HepG2 (cell line): ENCODE measurements at regions not wholly inside any gene's neighbourhood (a gene's known extent, or its start where the extent isn't known, plus 50 kb on each side); places are given as distances from the start of the nearest gene placed in this dataset.

Experiments used
- MTF1 ChIP-seq: sonication (generic); formaldehyde crosslinking; IDR thresholded peaks from 2 replicates; pipeline ENCODE4 v1.5.0; 2020; ENCODE audit warnings: missing genetic modification reagents
- PLRG1 ChIP-seq: fragments of 450-650 bp; conservative IDR thresholded peaks from 2 replicates; pipeline ENCODE4 v1.6.1; 2016
- ZBTB7B ChIP-seq: sonication (generic); formaldehyde crosslinking; IDR thresholded peaks from 2 replicates; pipeline ENCODE4 v1.4.0; 2020; ENCODE audit warnings: missing genetic modification reagents
- TF ChIP-seq, protein P1 (sequence below): IDR thresholded peaks from 2 replicates; pipeline ENCODE4 v1.6.1; 2016; ENCODE audit warnings: low read depth, missing genetic modification reagents, missing compliant biosample characterization
- TF ChIP-seq, protein P2 (sequence below): sonication (generic); formaldehyde crosslinking; IDR thresholded peaks from 2 replicates; pipeline ENCODE4 v1.4.0; 2020; ENCODE audit warnings: missing genetic modification reagents
- TF ChIP-seq, protein P3 (sequence below): sonication (generic); formaldehyde crosslinking; IDR thresholded peaks from 2 replicates; pipeline ENCODE4 v1.8.0; 2022; ENCODE audit warnings: mild to moderate bottlenecking, missing genetic modification reagents

DNA sequence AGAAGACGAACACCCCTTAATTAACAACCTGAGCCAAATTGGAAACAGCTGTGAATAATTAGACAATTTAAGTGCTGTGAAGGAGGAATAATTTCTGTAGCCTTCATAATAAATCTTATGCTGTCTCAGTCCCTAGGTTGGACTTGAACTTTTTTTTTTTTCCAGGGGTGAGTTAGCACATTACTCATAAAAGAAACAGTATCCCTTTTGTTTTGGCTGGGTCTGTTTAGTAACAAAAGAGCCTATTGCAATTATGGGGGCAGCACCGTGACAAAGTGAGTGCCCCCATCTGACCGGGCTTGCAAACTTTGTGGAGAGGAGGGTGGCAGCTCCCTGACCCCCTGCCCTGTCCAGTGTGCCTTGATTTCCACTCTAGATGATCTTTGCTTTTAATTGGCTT lies 167.4 kb downstream of the DICER1 start (continued):
- TF ChIP-seq, protein P1, sequence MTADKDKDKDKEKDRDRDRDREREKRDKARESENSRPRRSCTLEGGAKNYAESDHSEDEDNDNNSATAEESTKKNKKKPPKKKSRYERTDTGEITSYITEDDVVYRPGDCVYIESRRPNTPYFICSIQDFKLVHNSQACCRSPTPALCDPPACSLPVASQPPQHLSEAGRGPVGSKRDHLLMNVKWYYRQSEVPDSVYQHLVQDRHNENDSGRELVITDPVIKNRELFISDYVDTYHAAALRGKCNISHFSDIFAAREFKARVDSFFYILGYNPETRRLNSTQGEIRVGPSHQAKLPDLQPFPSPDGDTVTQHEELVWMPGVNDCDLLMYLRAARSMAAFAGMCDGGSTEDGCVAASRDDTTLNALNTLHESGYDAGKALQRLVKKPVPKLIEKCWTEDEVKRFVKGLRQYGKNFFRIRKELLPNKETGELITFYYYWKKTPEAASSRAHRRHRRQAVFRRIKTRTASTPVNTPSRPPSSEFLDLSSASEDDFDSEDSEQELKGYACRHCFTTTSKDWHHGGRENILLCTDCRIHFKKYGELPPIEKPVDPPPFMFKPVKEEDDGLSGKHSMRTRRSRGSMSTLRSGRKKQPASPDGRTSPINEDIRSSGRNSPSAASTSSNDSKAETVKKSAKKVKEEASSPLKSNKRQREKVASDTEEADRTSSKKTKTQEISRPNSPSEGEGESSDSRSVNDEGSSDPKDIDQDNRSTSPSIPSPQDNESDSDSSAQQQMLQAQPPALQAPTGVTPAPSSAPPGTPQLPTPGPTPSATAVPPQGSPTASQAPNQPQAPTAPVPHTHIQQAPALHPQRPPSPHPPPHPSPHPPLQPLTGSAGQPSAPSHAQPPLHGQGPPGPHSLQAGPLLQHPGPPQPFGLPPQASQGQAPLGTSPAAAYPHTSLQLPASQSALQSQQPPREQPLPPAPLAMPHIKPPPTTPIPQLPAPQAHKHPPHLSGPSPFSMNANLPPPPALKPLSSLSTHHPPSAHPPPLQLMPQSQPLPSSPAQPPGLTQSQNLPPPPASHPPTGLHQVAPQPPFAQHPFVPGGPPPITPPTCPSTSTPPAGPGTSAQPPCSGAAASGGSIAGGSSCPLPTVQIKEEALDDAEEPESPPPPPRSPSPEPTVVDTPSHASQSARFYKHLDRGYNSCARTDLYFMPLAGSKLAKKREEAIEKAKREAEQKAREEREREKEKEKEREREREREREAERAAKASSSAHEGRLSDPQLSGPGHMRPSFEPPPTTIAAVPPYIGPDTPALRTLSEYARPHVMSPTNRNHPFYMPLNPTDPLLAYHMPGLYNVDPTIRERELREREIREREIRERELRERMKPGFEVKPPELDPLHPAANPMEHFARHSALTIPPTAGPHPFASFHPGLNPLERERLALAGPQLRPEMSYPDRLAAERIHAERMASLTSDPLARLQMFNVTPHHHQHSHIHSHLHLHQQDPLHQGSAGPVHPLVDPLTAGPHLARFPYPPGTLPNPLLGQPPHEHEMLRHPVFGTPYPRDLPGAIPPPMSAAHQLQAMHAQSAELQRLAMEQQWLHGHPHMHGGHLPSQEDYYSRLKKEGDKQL (CRISPR knock-in tag) = no peak
- TF ChIP-seq, protein P2, sequence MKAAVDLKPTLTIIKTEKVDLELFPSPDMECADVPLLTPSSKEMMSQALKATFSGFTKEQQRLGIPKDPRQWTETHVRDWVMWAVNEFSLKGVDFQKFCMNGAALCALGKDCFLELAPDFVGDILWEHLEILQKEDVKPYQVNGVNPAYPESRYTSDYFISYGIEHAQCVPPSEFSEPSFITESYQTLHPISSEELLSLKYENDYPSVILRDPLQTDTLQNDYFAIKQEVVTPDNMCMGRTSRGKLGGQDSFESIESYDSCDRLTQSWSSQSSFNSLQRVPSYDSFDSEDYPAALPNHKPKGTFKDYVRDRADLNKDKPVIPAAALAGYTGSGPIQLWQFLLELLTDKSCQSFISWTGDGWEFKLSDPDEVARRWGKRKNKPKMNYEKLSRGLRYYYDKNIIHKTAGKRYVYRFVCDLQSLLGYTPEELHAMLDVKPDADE (CRISPR knock-in tag) = no peak
- TF ChIP-seq ZBTB7B (CRISPR knock-in tag) = no peak
- TF ChIP-seq, protein P3, sequence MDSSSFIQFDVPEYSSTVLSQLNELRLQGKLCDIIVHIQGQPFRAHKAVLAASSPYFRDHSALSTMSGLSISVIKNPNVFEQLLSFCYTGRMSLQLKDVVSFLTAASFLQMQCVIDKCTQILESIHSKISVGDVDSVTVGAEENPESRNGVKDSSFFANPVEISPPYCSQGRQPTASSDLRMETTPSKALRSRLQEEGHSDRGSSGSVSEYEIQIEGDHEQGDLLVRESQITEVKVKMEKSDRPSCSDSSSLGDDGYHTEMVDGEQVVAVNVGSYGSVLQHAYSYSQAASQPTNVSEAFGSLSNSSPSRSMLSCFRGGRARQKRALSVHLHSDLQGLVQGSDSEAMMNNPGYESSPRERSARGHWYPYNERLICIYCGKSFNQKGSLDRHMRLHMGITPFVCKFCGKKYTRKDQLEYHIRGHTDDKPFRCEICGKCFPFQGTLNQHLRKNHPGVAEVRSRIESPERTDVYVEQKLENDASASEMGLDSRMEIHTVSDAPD = no peak
- no peak for TF ChIP-seq PLRG1
- TF ChIP-seq MTF1 = no peak
